ENCODE measurements at regions not wholly inside any gene's neighbourhood (a gene's known extent, or its start where the extent isn't known, plus 50 kb on each side); places are given as distances from the start of the nearest gene placed in this dataset.
"Not testable (repeated sequence)": the region's sequence is repeated elsewhere in the genome, so short reads cannot be mapped to it uniquely, and the experiment has no call there.

- ATAC-seq; intact Hi-C loops (cut with DNase I); H3K4me3 ChIP-seq; H3K4me1 ChIP-seq; H3K27me3 ChIP-seq; H3K9me3 ChIP-seq; H3K36me3 ChIP-seq; FAIRE-seq; DNase-seq; H3K27ac ChIP-seq: not testable (repeated sequence)
- WGBS, 2 donors: no CpG with 5 or more reads among the region's 1 CpG
Observed at GRCh38 chr1:121068738-121069499, 115.2 kb downstream of the FAM72B start.

DNA sequence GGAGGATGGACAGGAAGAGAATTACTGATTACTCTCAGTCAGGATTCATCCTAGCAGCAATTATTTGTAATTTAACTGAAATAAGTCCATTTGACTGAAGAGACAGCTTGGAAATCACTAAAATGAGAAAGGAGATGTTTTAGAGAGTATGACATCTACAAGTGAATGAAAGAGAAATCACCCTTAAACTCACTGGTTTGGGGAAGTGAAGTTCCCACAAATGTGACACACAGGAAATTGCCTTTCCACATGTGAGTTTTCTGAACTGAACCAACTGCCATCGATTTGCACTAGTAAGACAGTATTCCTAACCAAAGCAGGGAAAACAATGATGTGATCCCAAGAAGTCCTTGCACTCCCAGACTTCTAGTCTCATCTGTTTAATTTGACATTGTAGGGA is 110.3 kb downstream of the FAM72B start:
- H3K4me3 ChIP-seq; DNase-seq; H3K9me3 ChIP-seq; H3K27ac ChIP-seq; H3K36me3 ChIP-seq; H3K4me1 ChIP-seq; intact Hi-C loops (cut with DNase I); FAIRE-seq; H3K27me3 ChIP-seq: not testable (repeated sequence)
- peak in 1 of 4 donors; percentile 34 for ATAC-seq
- no CpG with 5 or more reads among the region's 1 CpG for WGBS, 2 donors

DNA sequence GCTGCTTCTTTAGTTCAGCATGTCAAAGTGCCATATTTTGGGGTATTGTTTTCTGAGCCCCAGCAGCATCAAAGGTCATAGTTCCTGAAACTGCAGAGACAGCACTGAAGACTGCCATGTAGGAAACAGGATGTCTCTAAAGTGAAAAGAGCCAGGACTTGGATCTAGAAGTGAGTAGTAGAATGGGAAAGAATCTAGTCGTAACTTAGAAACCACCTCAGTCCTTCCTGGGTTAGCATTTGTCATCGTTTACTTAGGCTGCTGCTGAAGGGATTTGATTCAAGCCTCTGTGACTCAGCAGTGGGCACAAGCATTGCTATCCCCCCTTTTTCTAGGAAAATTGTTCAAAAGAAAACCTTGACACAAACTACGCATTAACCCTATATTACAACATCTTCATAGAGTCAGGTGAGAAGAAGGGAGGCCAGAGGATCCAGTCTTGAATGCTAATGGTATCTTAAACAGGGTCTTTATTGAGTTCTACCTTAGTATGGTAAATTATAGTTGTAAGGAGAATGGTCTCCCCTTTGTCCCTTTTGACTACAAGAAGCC is 108.8 kb downstream of the FAM72B start:
- H3K27me3 ChIP-seq; H3K9me3 ChIP-seq; H3K4me1 ChIP-seq; H3K27ac ChIP-seq; FAIRE-seq; intact Hi-C loops (cut with DNase I); H3K36me3 ChIP-seq; H3K4me3 ChIP-seq; DNase-seq: not testable (repeated sequence)
- ATAC-seq: peak in 1 of 4 donors; percentile 18
- WGBS, 2 donors: 96 to 100% methylated on average over 1 of the region's 3 CpGs

GRCh38 chr1:121076674-121077073 is 107.5 kb downstream of the FAM72B start:
- no CpG with 5 or more reads among the region's 1 CpG for WGBS, 2 donors
- H3K27me3 ChIP-seq; H3K36me3 ChIP-seq; H3K27ac ChIP-seq; H3K9me3 ChIP-seq; H3K4me1 ChIP-seq; FAIRE-seq; intact Hi-C loops (cut with DNase I); H3K4me3 ChIP-seq; DNase-seq: not testable (repeated sequence)
- peak in 2 of 4 donors; percentile 32 to 65 for ATAC-seq

DNA sequence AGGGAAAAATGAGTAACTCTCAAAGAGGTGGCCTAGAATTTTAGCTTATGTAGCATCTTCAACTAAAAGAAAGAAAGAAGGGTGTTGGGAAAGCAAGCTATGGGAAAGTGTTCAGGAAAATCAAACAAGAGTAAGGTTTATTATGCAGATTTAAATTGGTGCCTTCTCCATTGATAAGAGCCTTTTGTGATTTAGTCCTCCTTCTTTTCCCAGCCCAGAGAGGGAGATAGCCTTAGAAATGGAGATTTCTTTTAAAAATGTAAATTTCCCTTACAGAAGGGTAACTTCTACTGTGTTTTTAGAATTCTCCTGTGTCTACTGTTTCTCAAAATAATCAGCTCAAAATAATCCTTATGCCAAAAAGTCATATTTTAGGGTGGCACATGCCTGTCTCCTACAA is 104.5 kb downstream of the FAM72B start:
- H3K27me3 ChIP-seq; H3K4me3 ChIP-seq; H3K36me3 ChIP-seq; intact Hi-C loops (cut with DNase I); H3K27ac ChIP-seq; DNase-seq; H3K4me1 ChIP-seq; ATAC-seq; FAIRE-seq; H3K9me3 ChIP-seq: not testable (repeated sequence)

DNA sequence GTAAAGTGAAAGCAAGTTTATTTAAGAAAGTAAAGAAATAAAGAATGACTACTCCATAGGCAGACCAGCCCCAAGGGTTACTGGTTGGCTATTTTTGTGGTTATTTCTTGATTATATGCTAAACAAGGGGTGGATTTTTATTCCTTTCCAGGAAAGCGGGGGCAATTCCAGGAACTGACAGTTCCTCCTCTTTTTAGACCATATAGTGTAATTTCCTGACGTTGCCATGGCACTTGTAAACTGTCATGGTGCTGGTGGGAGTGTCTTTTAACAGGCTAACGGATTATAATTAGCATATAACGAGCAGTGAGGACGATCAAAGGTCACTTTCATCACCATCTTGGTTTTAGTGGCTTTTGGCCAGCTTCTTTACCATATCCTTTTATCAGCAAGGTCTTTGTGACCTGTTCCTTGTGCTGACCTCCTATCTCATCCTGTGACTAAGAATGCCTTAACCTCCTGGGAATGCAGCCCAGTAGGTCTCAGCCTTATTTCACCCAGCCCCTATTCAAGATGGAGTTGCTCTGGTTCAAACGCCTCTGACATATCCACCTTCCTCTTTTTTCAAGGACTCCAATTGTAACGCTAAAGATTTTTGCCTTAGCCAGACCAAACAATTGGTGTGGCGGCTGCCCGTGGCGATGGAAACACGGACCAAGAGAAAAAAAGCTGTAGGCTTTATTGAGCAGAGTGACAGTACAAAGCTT is 103.8 kb downstream of the FAM72B start:
- WGBS, 2 donors: 25 to 29% methylated on average over 11 of the region's 11 CpGs
- FAIRE-seq, DNase-seq: not testable (repeated sequence)

GRCh38 chr1:121080904-121081264 is 103.3 kb downstream of the FAM72B start:
- H3K36me3 ChIP-seq; DNase-seq; ATAC-seq; H3K9me3 ChIP-seq; H3K27ac ChIP-seq; intact Hi-C loops (cut with DNase I); H3K4me3 ChIP-seq; H3K4me1 ChIP-seq; FAIRE-seq; H3K27me3 ChIP-seq: not testable (repeated sequence)
- 33 to 38% methylated on average over 7 to 8 of the region's 8 CpGs for WGBS, 2 donors

More for the DNA sequence above, 103.8 kb downstream of the FAM72B start:
- H3K4me3 ChIP-seq; H3K4me1 ChIP-seq; H3K36me3 ChIP-seq; ATAC-seq; H3K27ac ChIP-seq; H3K27me3 ChIP-seq; H3K9me3 ChIP-seq; intact Hi-C loops (cut with DNase I): not testable (repeated sequence)

GRCh38 chr1:121081625-121082199 is 102.4 kb downstream of the FAM72B start:
- FAIRE-seq; DNase-seq; H3K36me3 ChIP-seq; H3K27ac ChIP-seq; H3K4me1 ChIP-seq; intact Hi-C loops (cut with DNase I); H3K27me3 ChIP-seq; ATAC-seq; H3K4me3 ChIP-seq; H3K9me3 ChIP-seq: not testable (repeated sequence)
- WGBS, 2 donors: 33% methylated on average over 1 of the region's 2 CpGs; no CpG with 5 or more reads in 1 of the 2 donors

DNA sequence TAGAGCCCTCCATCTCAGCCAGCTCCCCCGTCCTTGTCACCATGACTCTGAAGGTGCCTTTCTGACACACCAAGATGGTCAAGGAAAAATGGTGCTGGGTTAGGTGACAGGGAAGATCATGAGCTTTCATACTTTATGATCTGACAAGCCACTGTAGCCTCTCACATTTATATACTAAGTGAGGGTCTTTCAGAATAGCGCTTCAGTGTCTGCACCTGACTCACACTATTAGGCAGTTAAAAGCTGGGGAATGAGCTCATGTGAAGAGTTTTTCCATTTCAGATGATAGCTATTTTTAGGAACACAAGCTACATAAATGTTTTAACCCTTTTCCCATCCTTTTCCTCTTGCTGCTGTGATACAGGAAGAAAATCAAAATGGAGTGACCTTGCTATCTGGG is 101.1 kb downstream of the FAM72B start:
- FAIRE-seq; H3K27me3 ChIP-seq; H3K27ac ChIP-seq; H3K4me3 ChIP-seq; H3K36me3 ChIP-seq; H3K4me1 ChIP-seq; intact Hi-C loops (cut with DNase I); DNase-seq; H3K9me3 ChIP-seq; ATAC-seq: not testable (repeated sequence)
- WGBS, 2 donors: 71 to 93% methylated on average over 1 of the region's 2 CpGs

DNA sequence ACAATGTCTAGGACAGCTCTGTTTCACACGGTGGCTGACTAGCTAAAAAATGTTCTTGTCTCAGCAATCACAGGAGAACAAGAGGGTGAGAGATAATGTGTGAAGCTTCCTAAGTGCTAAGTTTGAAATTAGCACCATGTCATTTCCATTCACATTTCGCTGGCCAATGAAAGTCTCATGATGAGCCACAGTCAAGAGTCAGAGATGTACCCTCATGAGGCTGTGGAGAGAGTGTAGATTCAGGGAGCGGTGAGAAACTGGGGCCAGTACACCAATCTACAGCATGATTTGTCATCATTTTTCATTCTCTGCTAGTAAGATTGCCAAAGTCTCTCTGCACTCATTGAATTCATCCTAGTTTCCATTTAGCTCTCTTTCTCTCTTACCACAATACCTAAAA is 97.9 kb downstream of the FAM72B start:
- H3K9me3 ChIP-seq; H3K36me3 ChIP-seq; intact Hi-C loops (cut with DNase I); H3K4me1 ChIP-seq; H3K27me3 ChIP-seq; H3K4me3 ChIP-seq; H3K27ac ChIP-seq; FAIRE-seq; ATAC-seq; DNase-seq: not testable (repeated sequence)
- 8 to 59% methylated on average over 1 to 3 of the region's 3 CpGs for WGBS, 2 donors

- peak in 1 of 4 donors; percentile 26 for ATAC-seq
Observed at GRCh38 chr1:121087221-121087620, 96.9 kb downstream of the FAM72B start.

DNA sequence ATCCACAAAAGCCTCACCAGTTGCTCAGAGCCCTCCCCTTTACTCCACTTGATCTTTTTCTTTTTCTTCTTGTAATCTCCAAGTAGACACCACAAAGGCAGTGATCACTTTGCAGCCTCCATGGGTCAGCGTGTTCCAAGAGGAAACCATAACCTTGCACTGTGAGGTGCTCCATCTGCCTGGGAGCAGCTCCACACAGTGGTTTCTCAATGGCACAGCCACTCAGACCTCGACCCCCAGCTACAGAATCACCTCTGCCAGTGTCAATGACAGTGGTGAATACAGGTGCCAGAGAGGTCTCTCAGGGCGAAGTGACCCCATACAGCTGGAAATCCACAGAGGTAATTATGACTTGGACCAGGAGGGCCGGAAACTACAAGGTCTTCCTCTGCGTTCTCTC is 95.6 kb downstream of the FAM72B start:
- 64% methylated on average over 3 of the region's 5 CpGs; no CpG with 5 or more reads in 1 of the 2 donors for WGBS, 2 donors
- H3K27ac ChIP-seq; H3K36me3 ChIP-seq; ATAC-seq; H3K27me3 ChIP-seq; H3K4me3 ChIP-seq; H3K4me1 ChIP-seq; DNase-seq; FAIRE-seq; intact Hi-C loops (cut with DNase I); H3K9me3 ChIP-seq: not testable (repeated sequence)

More at GRCh38 chr1:121087221-121087620, 96.9 kb downstream of the FAM72B start:
- DNase-seq; H3K9me3 ChIP-seq; H3K36me3 ChIP-seq; H3K4me3 ChIP-seq; H3K27ac ChIP-seq; FAIRE-seq; H3K27me3 ChIP-seq; intact Hi-C loops (cut with DNase I); H3K4me1 ChIP-seq: not testable (repeated sequence)

Data from pancreas (tissue), 10 donors.